Osteoblast (primary cell): ENCODE measurements at regions not wholly inside any gene's neighbourhood (a gene's known extent, or its start where the extent isn't known, plus 50 kb on each side); places are given as distances from the start of the nearest gene placed in this dataset.

ENCODE experiments used
- DNase-seq: peaks from one replicate; pipeline ENCODE4 v3.0.0; 2011; ENCODE audit warnings: low spot score, mixed read lengths; ENCODE audit not compliant: insufficient read length; ENCODE audit errors: missing footprints
- H2AFZ ChIP-seq: 2 replicates; pipeline ENCODE4 v1.6.0; 2011; ENCODE audit warnings: mild to moderate bottlenecking, low read length
- H3K27ac ChIP-seq: 2 replicates; pipeline ENCODE4 v1.5.1; 2011; ENCODE audit warnings: mild to moderate bottlenecking, low read depth, low read length, moderate library complexity
- H3K27me3 ChIP-seq: 2 replicates; pipeline ENCODE4 v1.6.0; 2012; ENCODE audit warnings: mild to moderate bottlenecking, control low read depth, inconsistent platforms, low read length, moderate library complexity; ENCODE audit not compliant: insufficient read depth
- H3K36me3 ChIP-seq: 2 replicates; pipeline ENCODE4 v1.5.1; 2011; ENCODE audit warnings: mild to moderate bottlenecking, low read length, control low read depth, moderate library complexity; ENCODE audit not compliant: insufficient read depth
- H3K4me1 ChIP-seq: 2 replicates; pipeline ENCODE4 v1.5.1; 2011; ENCODE audit warnings: mild to moderate bottlenecking, low read length, control low read depth, moderate library complexity; ENCODE audit not compliant: insufficient read depth
- H3K4me2 ChIP-seq: 2 replicates; pipeline ENCODE4 v1.6.0; 2011; ENCODE audit warnings: mild to moderate bottlenecking, low read length; ENCODE audit not compliant: insufficient read depth
- H3K4me3 ChIP-seq: fragments of 200-600 bp; sonication (generic); 3 replicates; pipeline ENCODE4 v1.5.1; 2012; ENCODE audit warnings: mild to moderate bottlenecking, low read length, inconsistent platforms; ENCODE audit not compliant: insufficient read depth
- H3K79me2 ChIP-seq: 2 replicates; pipeline ENCODE4 v1.6.0; 2012; ENCODE audit warnings: mild to moderate bottlenecking, low read length, control low read depth, inconsistent platforms; ENCODE audit not compliant: insufficient read depth
- H3K9me3 ChIP-seq: 2 replicates; pipeline ENCODE4 v1.5.1; 2011; ENCODE audit warnings: low read depth, low read length, control low read depth
- H4K20me1 ChIP-seq: 2 replicates; pipeline ENCODE4 v1.6.0; 2012; ENCODE audit warnings: mild to moderate bottlenecking, low read length, control low read depth; ENCODE audit not compliant: insufficient read depth
- TF ChIP-seq, protein P1 (sequence below): IDR thresholded peaks from 2 replicates; pipeline ENCODE4 v1.5.1; 2011; ENCODE audit warnings: mild to moderate bottlenecking, low read depth, low read length, moderate library complexity; ENCODE audit errors: extremely low read depth

DNA sequence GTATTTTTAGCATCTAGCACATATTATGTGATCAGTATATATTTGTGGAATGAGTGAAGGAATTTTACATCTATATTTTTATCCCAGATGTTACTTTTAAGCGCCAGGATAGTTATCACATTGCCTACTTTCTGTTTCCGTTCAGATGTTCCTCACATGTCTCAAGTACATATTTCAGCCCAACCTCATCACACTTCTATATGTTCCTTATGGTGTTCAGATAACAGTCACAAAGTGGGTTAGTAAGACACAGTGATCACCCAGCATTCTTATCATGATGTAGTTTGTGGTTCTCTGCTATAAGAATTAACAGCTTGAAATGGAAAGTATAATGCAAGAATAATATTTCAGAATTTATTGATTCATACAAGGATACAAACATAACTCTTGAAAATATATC is 170.0 kb upstream of the RASA1 start:
- Histone ChIP-seq H2AFZ (no peak overlapping the region), H3K9me3 (no peaks in the 10 kb centered on the region)

DNA sequence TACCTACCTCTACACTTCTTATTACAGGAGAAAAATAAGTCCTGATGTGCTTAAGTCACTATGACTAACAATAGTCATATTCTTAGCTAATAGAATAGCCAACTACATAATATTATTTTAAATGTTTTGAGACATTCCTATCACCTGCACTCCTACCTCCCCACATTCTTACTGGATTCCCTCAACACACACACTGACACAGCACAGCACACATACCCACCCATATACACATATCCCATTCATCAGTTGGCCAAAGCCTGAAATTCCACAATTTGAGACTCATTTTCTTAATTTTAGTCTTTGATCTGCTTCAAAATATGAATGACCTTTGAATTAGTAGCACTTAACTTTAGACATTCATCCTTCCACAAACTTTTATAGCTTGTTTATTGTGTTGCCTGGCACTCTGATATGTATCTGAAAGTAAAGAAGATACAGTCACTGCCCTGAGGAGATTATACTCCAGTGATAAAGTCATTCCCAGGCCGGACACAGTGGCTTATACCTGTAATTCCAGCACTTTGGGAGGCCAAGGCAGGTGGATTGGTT is 168.3 kb upstream of the RASA1 start:
- TF ChIP-seq, protein P1, sequence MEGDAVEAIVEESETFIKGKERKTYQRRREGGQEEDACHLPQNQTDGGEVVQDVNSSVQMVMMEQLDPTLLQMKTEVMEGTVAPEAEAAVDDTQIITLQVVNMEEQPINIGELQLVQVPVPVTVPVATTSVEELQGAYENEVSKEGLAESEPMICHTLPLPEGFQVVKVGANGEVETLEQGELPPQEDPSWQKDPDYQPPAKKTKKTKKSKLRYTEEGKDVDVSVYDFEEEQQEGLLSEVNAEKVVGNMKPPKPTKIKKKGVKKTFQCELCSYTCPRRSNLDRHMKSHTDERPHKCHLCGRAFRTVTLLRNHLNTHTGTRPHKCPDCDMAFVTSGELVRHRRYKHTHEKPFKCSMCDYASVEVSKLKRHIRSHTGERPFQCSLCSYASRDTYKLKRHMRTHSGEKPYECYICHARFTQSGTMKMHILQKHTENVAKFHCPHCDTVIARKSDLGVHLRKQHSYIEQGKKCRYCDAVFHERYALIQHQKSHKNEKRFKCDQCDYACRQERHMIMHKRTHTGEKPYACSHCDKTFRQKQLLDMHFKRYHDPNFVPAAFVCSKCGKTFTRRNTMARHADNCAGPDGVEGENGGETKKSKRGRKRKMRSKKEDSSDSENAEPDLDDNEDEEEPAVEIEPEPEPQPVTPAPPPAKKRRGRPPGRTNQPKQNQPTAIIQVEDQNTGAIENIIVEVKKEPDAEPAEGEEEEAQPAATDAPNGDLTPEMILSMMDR = no peak
- DNase-seq = no peak
- H3K27me3 ChIP-seq = no peaks in the 10 kb centered on the region
- H4K20me1 ChIP-seq = no peaks in the 10 kb centered on the region
- H3K79me2 ChIP-seq = no peaks in the 10 kb centered on the region
- H3K36me3 ChIP-seq = no peaks in the 10 kb centered on the region
- no peak overlapping the region for H3K4me3 ChIP-seq
- H3K4me2 ChIP-seq = no peak overlapping the region
- H3K4me1 ChIP-seq = no peaks in the 10 kb centered on the region
- no peak overlapping the region for H2AFZ ChIP-seq
- H3K27ac ChIP-seq = no peak overlapping the region
- no peaks in the 10 kb centered on the region for H3K9me3 ChIP-seq

More for the DNA sequence above, 170.0 kb upstream of the RASA1 start:
- H3K4me1 ChIP-seq = no peaks in the 10 kb centered on the region
- no peaks in the 10 kb centered on the region for H3K79me2 ChIP-seq
- no peak overlapping the region for H3K4me3 ChIP-seq
- TF ChIP-seq, protein P1 = no peak
- no peaks in the 10 kb centered on the region for H4K20me1 ChIP-seq
- no peak overlapping the region for H3K4me2 ChIP-seq
- no peaks in the 10 kb centered on the region for H3K36me3 ChIP-seq
- H3K27me3 ChIP-seq = no peaks in the 10 kb centered on the region
- no peak for DNase-seq
- no peak overlapping the region for H3K27ac ChIP-seq

DNA sequence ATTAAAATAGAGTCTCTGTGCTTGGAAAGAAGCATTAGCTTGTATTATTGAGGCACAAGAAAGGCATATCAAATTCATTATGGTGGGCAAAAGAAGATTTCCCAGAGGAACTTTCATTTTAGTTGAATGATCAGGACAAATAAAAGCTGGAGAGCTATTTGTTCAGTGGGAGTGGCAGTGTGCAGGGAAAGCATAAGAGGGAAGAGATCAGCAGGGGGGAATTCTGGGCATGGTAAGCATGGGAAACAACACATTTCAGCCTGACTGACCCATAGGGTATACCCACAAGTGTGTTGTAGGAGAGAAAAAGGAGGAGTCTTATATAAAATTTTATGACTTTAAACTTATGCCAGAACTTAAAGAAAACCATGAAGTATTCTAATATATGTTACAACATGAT is 167.7 kb upstream of the RASA1 start:
- Histone ChIP-seq H4K20me1 (no peaks in the 10 kb centered on the region), H3K27me3 (no peaks in the 10 kb centered on the region), H3K4me2 (no peak overlapping the region), H3K36me3 (no peaks in the 10 kb centered on the region), H3K79me2 (no peaks in the 10 kb centered on the region), H3K9me3 (no peaks in the 10 kb centered on the region), H2AFZ (no peak overlapping the region), H3K27ac (no peak overlapping the region), H3K4me1 (no peaks in the 10 kb centered on the region), H3K4me3 (no peak overlapping the region)
- TF ChIP-seq, protein P1 = no peak
- no peak for DNase-seq

DNA sequence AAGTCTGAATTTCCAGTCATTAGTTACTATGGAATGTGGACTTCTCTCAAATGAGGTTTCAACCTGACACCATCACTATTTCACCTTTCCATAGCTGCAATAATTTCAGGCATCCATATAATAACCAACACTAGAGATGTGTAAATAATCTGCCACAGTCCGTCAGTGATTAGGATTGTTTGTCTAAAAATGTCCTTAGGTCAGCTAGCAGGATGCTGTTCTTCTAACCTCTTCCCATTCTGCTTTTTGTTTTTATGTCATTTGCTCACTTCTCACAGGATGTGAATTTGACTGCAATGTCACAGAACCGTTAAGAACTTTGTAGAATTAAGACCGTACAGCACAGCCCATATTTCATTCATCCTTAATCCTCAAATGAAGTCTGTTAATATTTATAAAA is 166.4 kb upstream of the RASA1 start:
- TF ChIP-seq, protein P1 = no peak
- Histone ChIP-seq H3K27me3 (no peaks in the 10 kb centered on the region), H4K20me1 (no peaks in the 10 kb centered on the region), H3K4me2 (no peak overlapping the region), H3K9me3 (no peaks in the 10 kb centered on the region), H3K4me1 (no peaks in the 10 kb centered on the region), H3K36me3 (no peaks in the 10 kb centered on the region), H3K27ac (no peak overlapping the region), H3K4me3 (no peak overlapping the region), H2AFZ (peak overlapping the region; percentile 18), H3K79me2 (no peaks in the 10 kb centered on the region)
- no peak for DNase-seq
